HuH-7 (cell line): ENCODE measurements at regions not wholly inside any gene's neighbourhood (a gene's known extent, or its start where the extent isn't known, plus 50 kb on each side); places are given as distances from the start of the nearest gene placed in this dataset.

Experiments
- DNase-seq: peaks from one replicate; pipeline ENCODE4 v3.0.0; 2011; ENCODE audit warnings: low spot score

- no peak for DNase-seq
Observed at GRCh38 chr5:71865665-71866320, 146.7 kb downstream of the CARTPT start.

GRCh38 chr5:71872311-71872864, 153.3 kb downstream of the CARTPT start:
- no peak for DNase-seq

GRCh38 chr5:71873191-71873591, 154.1 kb downstream of the CARTPT start:
- DNase-seq = no peak

DNA sequence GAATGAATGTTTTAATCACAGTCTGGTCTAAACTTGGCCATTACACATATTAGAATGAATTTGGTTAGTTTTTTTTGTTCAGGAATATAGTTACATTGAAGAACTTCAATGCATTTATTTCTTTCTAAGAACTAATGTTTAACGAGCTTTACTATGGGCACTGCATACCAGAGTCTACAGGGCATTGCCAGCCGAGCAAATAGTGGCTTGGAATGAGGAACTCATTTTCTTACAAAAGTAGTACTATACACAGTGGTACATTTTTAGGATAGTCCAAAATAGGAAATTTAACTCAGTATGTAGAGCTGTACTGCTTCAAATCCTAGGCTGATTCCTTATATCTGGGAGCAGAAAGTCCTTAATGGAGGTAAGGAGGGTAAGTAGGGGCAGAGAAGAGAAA, 155.4 kb downstream of the CARTPT start:
- DNase-seq = no peak

DNA sequence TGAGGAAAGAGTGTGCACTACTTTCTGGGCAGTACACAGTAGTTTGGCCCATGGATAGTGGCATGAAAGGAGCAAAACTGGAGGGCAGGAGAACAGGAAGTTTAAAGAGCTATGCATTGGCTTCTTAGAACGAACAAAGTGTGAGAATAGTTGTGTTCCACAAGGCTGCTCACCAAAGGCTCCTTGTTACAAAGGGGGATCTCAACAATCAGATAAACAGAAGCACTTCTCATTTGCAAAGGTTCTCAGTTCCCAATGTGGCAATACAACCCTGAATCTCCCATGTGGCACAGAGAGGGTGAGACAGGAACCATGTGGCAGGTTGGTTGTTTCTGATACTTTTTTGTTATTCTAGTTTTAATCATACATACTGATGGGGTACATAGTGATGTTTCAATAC, 158.4 kb downstream of the CARTPT start:
- no peak for DNase-seq

DNA sequence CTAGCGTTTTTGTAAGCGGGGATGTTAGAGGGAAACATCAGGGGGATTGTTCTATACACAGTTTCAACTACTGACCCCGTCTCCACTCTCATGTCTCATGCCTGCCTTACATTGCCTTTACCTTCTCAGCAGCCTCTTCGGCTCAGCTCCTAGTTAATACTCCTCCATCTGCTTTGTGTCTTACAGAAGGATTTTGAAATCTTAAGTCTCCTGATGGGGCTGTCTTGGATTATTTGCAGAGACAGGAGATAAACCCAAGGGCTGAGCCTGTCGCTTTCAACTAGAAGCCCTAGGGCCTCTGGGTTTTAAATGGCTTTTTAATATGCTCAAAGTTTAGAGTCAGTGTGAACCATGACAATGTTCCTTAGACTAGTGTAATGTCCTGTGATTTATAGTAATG, 161.5 kb downstream of the CARTPT start:
- no peak for DNase-seq

DNA sequence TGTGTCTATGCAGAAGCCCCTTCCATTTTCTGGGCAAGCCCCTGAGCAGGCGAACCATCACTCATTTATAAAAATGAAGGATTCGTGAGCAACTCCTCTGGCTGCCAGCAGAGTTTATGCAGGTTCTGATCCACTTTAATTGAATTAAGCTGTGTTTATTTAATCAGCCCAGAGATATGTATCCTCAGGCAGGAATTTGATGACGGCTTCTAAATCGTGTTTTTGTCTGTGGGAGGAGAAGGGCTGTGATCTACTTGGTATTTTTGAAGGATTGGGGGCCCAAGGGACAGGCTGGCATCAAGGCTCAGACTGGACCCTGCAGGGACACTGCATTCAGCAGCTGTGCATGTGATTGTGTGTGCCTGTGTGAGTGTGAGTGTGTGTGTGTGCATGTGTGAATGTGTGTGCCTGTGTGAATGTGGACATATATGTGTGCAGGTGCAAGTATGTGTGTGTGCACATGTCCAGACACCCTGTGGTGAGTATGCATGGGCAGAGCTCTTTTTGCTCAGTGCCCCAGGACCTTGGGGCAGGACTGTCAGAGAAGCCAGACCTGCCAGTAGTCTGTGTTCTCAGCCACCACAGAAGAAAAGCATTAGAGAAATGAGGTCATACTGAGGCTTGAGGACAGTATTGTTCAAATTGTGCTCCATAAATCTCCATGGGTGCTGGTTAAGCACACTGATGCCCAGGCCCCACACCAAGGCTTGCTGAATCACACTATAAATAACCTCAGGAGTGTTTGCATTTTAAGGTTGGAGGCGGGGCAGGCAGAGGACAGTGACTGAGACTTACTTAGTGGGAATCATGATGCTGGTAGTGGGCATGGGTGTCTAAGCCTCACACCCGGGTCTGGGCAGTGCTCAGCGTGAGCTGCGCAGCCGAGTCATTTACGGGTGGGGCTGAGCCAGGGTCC, 164.0 kb downstream of the CARTPT start:
- DNase-seq = no peak

GRCh38 chr5:71883742-71884103, 164.6 kb downstream of the CARTPT start:
- no peak for DNase-seq

DNA sequence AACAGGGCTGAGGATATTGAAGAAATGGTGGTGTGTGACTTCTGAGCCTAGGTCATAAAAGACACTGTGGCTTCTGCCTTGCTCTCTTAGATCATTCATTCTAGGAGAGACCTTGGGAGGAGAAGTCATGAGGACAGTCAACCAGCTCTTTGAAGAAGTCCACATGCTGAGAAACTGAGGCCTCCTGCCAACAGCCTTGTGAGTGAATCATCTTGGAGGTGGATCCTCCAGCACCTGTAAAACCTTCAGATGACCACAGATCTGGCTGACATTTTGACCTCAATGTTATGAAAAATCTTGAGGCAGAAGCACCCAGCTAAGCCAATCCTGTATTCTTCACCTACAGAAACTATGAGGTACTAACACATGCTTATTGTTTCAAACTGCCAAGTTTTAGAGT, 165.9 kb downstream of the CARTPT start:
- DNase-seq = no peak

- no peak for DNase-seq
Observed at GRCh38 chr5:71886406-71886805, 167.3 kb downstream of the CARTPT start.

DNA sequence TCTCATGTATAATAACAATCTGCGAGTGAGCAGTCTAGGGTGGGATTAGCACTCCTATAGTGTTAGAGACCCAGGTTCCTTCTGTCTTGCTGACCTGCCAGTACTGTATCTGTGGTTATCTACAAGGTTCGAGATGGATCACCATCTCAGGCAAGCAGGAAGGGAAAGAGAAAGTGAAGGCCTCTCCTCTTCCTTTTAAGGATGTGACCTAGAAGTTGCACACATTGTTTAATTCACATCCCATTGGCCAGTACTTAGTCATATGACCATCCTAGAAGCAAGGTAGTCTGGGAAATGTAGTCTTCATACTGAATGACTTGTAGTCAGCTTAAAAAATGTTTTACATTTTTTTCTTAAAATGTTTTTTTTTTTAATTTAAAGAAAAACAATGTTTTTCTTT, 168.6 kb downstream of the CARTPT start:
- DNase-seq = peak; percentile 24

- no peak for DNase-seq
Observed at GRCh38 chr5:71891406-71891805, 172.3 kb downstream of the CARTPT start.

DNA sequence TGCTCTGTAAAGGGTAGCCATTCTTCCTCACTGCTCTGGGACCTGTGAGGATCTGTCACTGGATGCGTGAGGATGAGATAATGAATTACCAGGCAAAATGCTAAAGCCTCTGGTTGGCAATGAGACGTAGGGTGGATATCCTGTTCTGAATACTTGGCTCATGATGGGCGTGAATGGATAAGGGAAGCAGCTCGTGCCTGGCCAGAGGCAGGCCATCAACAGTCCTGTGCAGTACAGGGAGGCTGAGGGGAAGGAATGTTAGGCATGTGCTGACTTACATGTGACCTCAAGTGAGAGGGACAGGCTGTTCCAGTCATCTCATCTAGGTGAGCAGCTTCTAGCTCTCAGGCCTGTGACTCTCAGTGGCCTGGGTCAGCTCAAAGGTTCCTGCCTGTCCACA, 172.8 kb downstream of the CARTPT start:
- DNase-seq = no peak

GRCh38 chr5:71892641-71893365, 173.7 kb downstream of the CARTPT start:
- DNase-seq = no peak

DNA sequence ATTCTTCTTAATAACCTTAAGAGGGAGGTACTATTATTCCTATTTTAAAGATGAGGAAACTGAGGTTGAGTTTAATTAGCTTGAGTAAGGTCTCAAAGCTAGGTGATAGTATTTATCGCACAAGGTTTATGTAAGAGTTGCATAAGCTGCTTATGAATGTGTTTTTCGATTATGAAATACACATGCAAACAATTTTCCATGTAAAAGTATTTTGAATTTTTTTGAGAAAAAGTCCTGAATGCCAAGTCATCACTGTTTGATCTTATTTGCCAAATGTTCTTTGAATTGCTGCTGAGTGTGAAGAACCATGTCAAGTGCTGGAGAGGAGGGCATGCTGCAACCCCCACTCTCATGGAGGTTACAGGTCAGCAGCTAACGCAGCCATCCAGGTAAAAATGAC, 174.4 kb downstream of the CARTPT start:
- no peak for DNase-seq

GRCh38 chr5:71894091-71894490, 175.0 kb downstream of the CARTPT start:
- DNase-seq = no peak

GRCh38 chr5:71895546-71895945, 176.5 kb downstream of the CARTPT start:
- DNase-seq = no peak

GRCh38 chr5:71899865-71900342, 180.8 kb downstream of the CARTPT start:
- no peak for DNase-seq

GRCh38 chr5:71903808-71904207, 184.7 kb downstream of the CARTPT start:
- no peak for DNase-seq

DNA sequence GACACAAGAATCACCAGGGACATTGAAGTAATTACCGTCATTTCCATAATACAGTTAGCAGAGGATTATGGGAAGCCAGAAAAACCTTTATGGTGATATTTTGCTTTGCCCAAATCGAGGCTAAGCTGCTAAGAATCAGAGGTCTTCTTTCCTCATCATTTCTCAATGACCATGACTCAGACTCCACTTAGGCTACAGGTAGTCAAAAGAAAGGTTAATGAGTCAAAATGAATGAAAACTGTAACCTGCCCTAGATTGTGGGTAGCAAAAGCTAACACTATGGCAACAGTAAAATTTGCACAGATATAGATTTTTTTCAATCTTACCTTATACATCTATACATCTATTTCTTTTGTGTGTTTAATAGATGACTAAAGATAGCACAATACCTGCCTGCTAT, 185.8 kb downstream of the CARTPT start:
- no peak for DNase-seq

- no peak for DNase-seq
Observed at GRCh38 chr5:71905834-71906711, 187.0 kb downstream of the CARTPT start.
